GM23248 (cell line): ENCODE measurements at regions not wholly inside any gene's neighbourhood (a gene's known extent, or its start where the extent isn't known, plus 50 kb on each side); places are given as distances from the start of the nearest gene placed in this dataset.

Experiments used
- EZH2 ChIP-seq: fragments of 200-600 bp; sonication (generic); IDR thresholded peaks from 2 replicates; pipeline ENCODE4 v1.6.1; 2018; ENCODE audit warnings: antibody characterized with exemption, mild to moderate bottlenecking; ENCODE audit not compliant: insufficient read depth, poor library complexity, severe bottlenecking
- EZH2phosphoT487 ChIP-seq: fragments of 200-600 bp; sonication (generic); IDR thresholded peaks from 2 replicates; pipeline ENCODE4 v1.6.1; 2018; ENCODE audit warnings: antibody characterized with exemption, moderate library complexity, mild to moderate bottlenecking, low read depth; ENCODE audit not compliant: insufficient read depth

GRCh38 chr3:6249679-6250078 is 611.2 kb upstream of the GRM7 start:
- TF ChIP-seq EZH2 (no peak), EZH2phosphoT487 (no peak)
